HepG2 (cell line): ENCODE measurements at regions not wholly inside any gene's neighbourhood (a gene's known extent, or its start where the extent isn't known, plus 50 kb on each side); places are given as distances from the start of the nearest gene placed in this dataset.

Experiments
- ATAC-seq: fragments of 200-7000 bp; cut with Tn5 transposase; 3 replicates; pipeline ENCODE4 v1.9.1; 2020; ENCODE audit warnings: mild to moderate bottlenecking, moderate library complexity
- BruUV-seq: library from RNA; stranded (reverse); fragments of 400-500 nt; replicated peaks from 2 replicates; lab custom pipeline; 2021; lab: Mats Ljungman, UMichigan
- CTCF ChIA-PET: fragments of 300-600 bp; formaldehyde crosslinking; extraction: SDS; loops from one replicate; lab custom pipeline; 2021; ENCODE audit warnings: low total read pairs, inconsistent platforms, low intra/inter-chr PET ratio; lab: Yijun Ruan, JAX
- POLR2A ChIA-PET: fragments of 350-600 bp; sonication (Branson Sonifier 250); formaldehyde crosslinking; loops from one replicate; lab custom pipeline; 2020; ENCODE audit warnings: antibody characterized with exemption, inconsistent platforms; lab: Yijun Ruan, JAX
- DNase-seq: peaks from one replicate; pipeline ENCODE4 v3.0.0-alpha.2; 2015; ENCODE audit warnings: low spot score
- FAIRE-seq: peaks from 3 replicates; lab custom pipeline; 2011; peaks lifted over from hg19 to GRCh38; lab: Jason Lieb, UNC
- H2AFZ ChIP-seq: one replicate; pipeline ENCODE4 v1.6.1; 2011; ENCODE audit warnings: low read length, inconsistent platforms
- H3K27ac ChIP-seq: fragments of 300-600 bp; 3 replicates; pipeline ENCODE4 v1.8.0; 2011; ENCODE audit warnings: mixed run types, mild to moderate bottlenecking, mixed read lengths, low read length, inconsistent platforms; ENCODE audit not compliant: insufficient read depth; ENCODE audit errors: extremely low read length
- H3K27me3 ChIP-seq, 2 experiments: fragments of 200-600 bp in 1 of 2; 2 replicates in 1 of 2; 3 replicates in 1 of 2; pipeline versions ENCODE4 v1.6.0 to v1.8.0; 2011; ENCODE audit warnings: low read length in 2 of 2, mild to moderate bottlenecking in 2 of 2, moderate library complexity in 2 of 2, inconsistent platforms in 1 of 2; ENCODE audit not compliant: insufficient read depth in 2 of 2, control insufficient read depth in 1 of 2
- H3K36me3 ChIP-seq, 2 experiments: fragments of 200-600 bp in 1 of 2; replicated peaks in 1 of 2; 2 replicates in 1 of 2; 3 replicates in 1 of 2; pipeline versions ENCODE4 v1.5.1 to v1.8.0; 2011; ENCODE audit warnings: low read length in 2 of 2, inconsistent platforms in 1 of 2; ENCODE audit not compliant: insufficient read depth in 2 of 2, control insufficient read depth in 1 of 2
- H3K4me1 ChIP-seq: 2 replicates; pipeline ENCODE4 v1.5.1; 2012; ENCODE audit warnings: low read length, inconsistent platforms; ENCODE audit not compliant: insufficient read depth
- H3K4me2 ChIP-seq: 2 replicates; pipeline ENCODE4 v1.6.0; 2011; ENCODE audit warnings: low read depth, low read length, inconsistent platforms
- H3K4me3 ChIP-seq, 3 experiments: fragments of 200-600 bp in 1 of 3; sonication (generic), shearing (Covaris generic) in 1 of 3; replicated peaks in 1 of 3; 2 replicates each; pipeline ENCODE4 v1.5.1; 2011 to 2016; ENCODE audit warnings: low read length in 3 of 3, inconsistent platforms in 2 of 3, low read depth in 2 of 3, mild to moderate bottlenecking in 2 of 3, control low read depth in 1 of 3, mixed read lengths in 1 of 3; ENCODE audit not compliant: insufficient read depth in 1 of 3
- H3K79me2 ChIP-seq: one replicate; pipeline ENCODE4 v1.6.1; 2011; ENCODE audit warnings: low read length, inconsistent platforms; ENCODE audit not compliant: insufficient read depth
- H3K9ac ChIP-seq: 2 replicates; pipeline ENCODE4 v1.6.0; 2011; ENCODE audit warnings: mild to moderate bottlenecking, low read depth, low read length, inconsistent platforms; ENCODE audit not compliant: insufficient read depth
- H3K9me3 ChIP-seq: 2 replicates; pipeline ENCODE4 v1.5.1; 2012; ENCODE audit warnings: mild to moderate bottlenecking, low read length
- H4K20me1 ChIP-seq: 2 replicates; pipeline ENCODE4 v1.6.0; 2011; ENCODE audit warnings: inconsistent platforms, mild to moderate bottlenecking, low read length, moderate library complexity; ENCODE audit not compliant: insufficient read depth
- KMT2A ChIP-seq: sonication (generic); formaldehyde crosslinking; IDR thresholded peaks from 2 replicates; pipeline ENCODE4 v1.4.0; 2020; ENCODE audit warnings: missing genetic modification reagents
- MYC ChIP-seq: sonication (generic); formaldehyde crosslinking; IDR thresholded peaks from 2 replicates; pipeline ENCODE4 v1.9.0; 2021; ENCODE audit warnings: missing genetic modification reagents, borderline replicate concordance
- NFYB ChIP-seq: sonication (generic); formaldehyde crosslinking; IDR thresholded peaks from 2 replicates; pipeline ENCODE4 v1.4.0; 2020; ENCODE audit warnings: missing genetic modification reagents
- NR2F1 ChIP-seq, 2 experiments: fragments of 450-650 bp in 1 of 2; formaldehyde crosslinking in 1 of 2; IDR thresholded peaks; 2 replicates each; pipeline versions ENCODE4 v1.5.0 to v1.6.1; 2016 to 2020; ENCODE audit warnings: mild to moderate bottlenecking in 1 of 2, missing compliant biosample characterization in 1 of 2, missing genetic modification reagents in 1 of 2, moderate library complexity in 1 of 2
- SALL2 ChIP-seq: sonication (generic); formaldehyde crosslinking; IDR thresholded peaks from 2 replicates; pipeline ENCODE4 v1.8.1; 2023; ENCODE audit warnings: mild to moderate bottlenecking, missing genetic modification reagents, inconsistent platforms
- SIN3A ChIP-seq: IDR thresholded peaks from 2 replicates; pipeline ENCODE4 v1.6.1; 2011; ENCODE audit warnings: low read depth, mild to moderate bottlenecking, control low read depth, low read length, borderline replicate concordance
- TP53 ChIP-seq: sonication (generic); formaldehyde crosslinking; conservative IDR thresholded peaks from 2 replicates; pipeline ENCODE4 v1.4.0; 2020; ENCODE audit warnings: missing genetic modification reagents
- ZNF678 ChIP-seq: sonication (generic); formaldehyde crosslinking; IDR thresholded peaks from 2 replicates; pipeline ENCODE4 v1.4.0; 2020; ENCODE audit warnings: mild to moderate bottlenecking, missing genetic modification reagents
- ZNF841 ChIP-seq: sonication (generic); formaldehyde crosslinking; IDR thresholded peaks from 2 replicates; pipeline ENCODE4 v1.8.1; 2023; ENCODE audit warnings: missing genetic modification reagents, borderline replicate concordance
- ZNF891 ChIP-seq: sonication (generic); formaldehyde crosslinking; IDR thresholded peaks from 2 replicates; pipeline ENCODE4 v1.5.0; 2020; ENCODE audit warnings: mild to moderate bottlenecking, missing genetic modification reagents
- WGBS: methylation state at CpG from one replicate; pipeline ENCODE4 v1.1.6; 2017; ENCODE audit warnings: low lambda C conversion rate; 5-methylcytosine and 5-hydroxymethylcytosine counted together
- in situ Hi-C: cut with HindIII; loops from 2 replicates; pipeline ENCODE4 v1.10.0; 2017; ENCODE audit warnings: low pct_unique_long_range_greater_than_20kb; ENCODE audit not compliant: extremely low pct_ligation_motif_present
- intact Hi-C: fragments of 100-400 bp; cut with micrococcal nuclease; formaldehyde crosslinking; loops from one replicate; pipeline ENCODE4 v1.10.0; 2022; ENCODE audit not compliant: unreplicated experiment
- TF ChIP-seq, protein P1 (sequence below): sonication (generic); formaldehyde crosslinking; IDR thresholded peaks from 2 replicates; pipeline ENCODE4 v1.4.0; 2020; ENCODE audit warnings: missing genetic modification reagents
- TF ChIP-seq, protein P2 (sequence below): IDR thresholded peaks from 2 replicates; pipeline ENCODE4 v1.6.1; 2012; ENCODE audit warnings: inconsistent platforms
- TF ChIP-seq, protein P3 (sequence below): sonication (generic); formaldehyde crosslinking; IDR thresholded peaks from 2 replicates; pipeline ENCODE4 v1.4.0; 2020; ENCODE audit warnings: missing genetic modification reagents, borderline replicate concordance

DNA sequence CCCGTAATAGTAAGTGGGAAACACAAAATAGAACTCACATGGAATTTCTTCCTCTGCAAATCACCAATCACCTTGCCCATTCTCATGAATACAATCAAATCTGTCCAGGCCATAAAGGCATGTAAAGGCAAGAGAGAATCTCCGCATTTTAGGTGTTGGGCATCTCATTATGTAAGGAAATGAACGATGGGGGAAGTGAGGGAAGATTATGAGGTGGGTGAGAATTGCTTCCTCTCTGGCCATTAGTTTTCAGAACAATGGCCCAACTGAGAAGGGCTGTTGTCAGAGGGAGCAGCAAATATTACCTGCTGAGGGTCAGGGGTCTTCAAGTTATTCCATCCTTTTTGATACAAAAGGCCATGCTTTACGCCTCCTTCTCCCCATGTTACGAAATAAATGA is 455.1 kb downstream of the ARHGEF28 start:
- no peaks in the 10 kb centered on the region for H4K20me1 ChIP-seq
- H3K79me2 ChIP-seq = no peaks in the 10 kb centered on the region
- peaks cover 1 to 18% of the 10 kb centered on the region in 2 experiments; a peak in 3 of 5 replicates for H3K27me3 ChIP-seq
- no peak overlapping the region for H3K9ac ChIP-seq
- no peak for ATAC-seq
- DNase-seq = no peak
- intact Hi-C loops = no loop called here
- H3K27ac ChIP-seq = no peak overlapping the region
- CTCF ChIA-PET = no interaction called here
- WGBS = 21% methylated on average over 5 of the region's 5 CpGs
- TF ChIP-seq, protein P1, sequence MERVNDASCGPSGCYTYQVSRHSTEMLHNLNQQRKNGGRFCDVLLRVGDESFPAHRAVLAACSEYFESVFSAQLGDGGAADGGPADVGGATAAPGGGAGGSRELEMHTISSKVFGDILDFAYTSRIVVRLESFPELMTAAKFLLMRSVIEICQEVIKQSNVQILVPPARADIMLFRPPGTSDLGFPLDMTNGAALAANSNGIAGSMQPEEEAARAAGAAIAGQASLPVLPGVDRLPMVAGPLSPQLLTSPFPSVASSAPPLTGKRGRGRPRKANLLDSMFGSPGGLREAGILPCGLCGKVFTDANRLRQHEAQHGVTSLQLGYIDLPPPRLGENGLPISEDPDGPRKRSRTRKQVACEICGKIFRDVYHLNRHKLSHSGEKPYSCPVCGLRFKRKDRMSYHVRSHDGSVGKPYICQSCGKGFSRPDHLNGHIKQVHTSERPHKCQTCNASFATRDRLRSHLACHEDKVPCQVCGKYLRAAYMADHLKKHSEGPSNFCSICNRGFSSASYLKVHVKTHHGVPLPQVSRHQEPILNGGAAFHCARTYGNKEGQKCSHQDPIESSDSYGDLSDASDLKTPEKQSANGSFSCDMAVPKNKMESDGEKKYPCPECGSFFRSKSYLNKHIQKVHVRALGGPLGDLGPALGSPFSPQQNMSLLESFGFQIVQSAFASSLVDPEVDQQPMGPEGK (CRISPR knock-in tag) = no peak
- no peak for TF ChIP-seq ZNF841 (CRISPR knock-in tag)
- TF ChIP-seq, protein P2, sequence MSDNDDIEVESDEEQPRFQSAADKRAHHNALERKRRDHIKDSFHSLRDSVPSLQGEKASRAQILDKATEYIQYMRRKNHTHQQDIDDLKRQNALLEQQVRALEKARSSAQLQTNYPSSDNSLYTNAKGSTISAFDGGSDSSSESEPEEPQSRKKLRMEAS = no peak
- no peak overlapping the region for H3K4me3 ChIP-seq
- POLR2A ChIA-PET = no interaction called here
- H3K9me3 ChIP-seq = no peaks in the 10 kb centered on the region
- no peak overlapping the region for H3K4me2 ChIP-seq
- no peak overlapping the region for H2AFZ ChIP-seq
- H3K36me3 ChIP-seq = no peaks in the 10 kb centered on the region
- H3K4me1 ChIP-seq = no peaks in the 10 kb centered on the region
- in situ Hi-C loops = no loop called here
- no peak for FAIRE-seq
- BruUV-seq = no TSS peak

DNA sequence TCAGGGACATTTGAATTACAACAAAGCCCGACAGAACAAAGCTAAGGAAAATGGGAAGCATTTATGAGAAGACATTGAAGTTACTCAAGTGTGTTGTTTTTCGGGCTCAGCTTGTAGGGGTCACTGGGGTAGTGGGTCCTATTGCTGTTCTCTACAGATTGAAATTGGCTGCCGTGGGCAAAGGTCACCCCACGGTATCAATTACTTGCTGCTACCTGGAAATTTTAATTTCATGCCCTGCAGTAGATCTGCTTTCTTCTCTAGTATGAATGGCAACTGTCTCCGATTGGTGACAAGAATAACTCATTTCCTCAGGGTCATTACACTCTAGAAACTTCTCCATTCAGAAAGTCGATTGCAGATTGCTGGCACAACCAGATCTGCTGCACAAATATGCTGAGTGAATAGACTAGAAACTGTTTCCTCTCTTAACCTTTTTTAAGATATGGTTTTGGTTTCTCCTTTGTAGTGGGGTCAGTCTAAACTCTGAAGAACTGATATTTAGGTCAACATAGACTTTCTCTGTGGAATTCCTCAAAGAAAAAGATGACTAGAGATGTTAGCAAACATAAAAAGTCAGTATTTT is 454.1 kb downstream of the ARHGEF28 start:
- DNase-seq (no peak), FAIRE-seq (no peak), ATAC-seq (no peak)
- ChIA-PET POLR2A (no interaction called here), CTCF (no interaction called here)
- no peak overlapping the region for H3K9ac ChIP-seq
- H3K4me2 ChIP-seq = no peak overlapping the region
- H3K27me3 ChIP-seq = peaks cover 1 to 18% of the 10 kb centered on the region in 2 experiments; a peak in 3 of 5 replicates
- H3K27ac ChIP-seq = no peak overlapping the region
- no TSS peak for BruUV-seq
- intact Hi-C loops = no loop called here
- no peaks in the 10 kb centered on the region for H3K4me1 ChIP-seq
- 28% methylated on average over 6 of the region's 6 CpGs for WGBS
- H3K36me3 ChIP-seq = no peaks in the 10 kb centered on the region
- in situ Hi-C loops = no loop called here
- no peaks in the 10 kb centered on the region for H3K9me3 ChIP-seq
- no peak overlapping the region for H3K4me3 ChIP-seq
- no peaks in the 10 kb centered on the region for H4K20me1 ChIP-seq
- H2AFZ ChIP-seq = no peak overlapping the region
- H3K79me2 ChIP-seq = no peaks in the 10 kb centered on the region
- TF ChIP-seq TP53 (no peak), MYC (CRISPR knock-in tag) (no peak), NR2F1 (CRISPR knock-in tag; IDR thresholded peaks at IDR 0.05) (no peak), ZNF891 (no peak), ZNF678 (no peak), SALL2 (no peak), KMT2A (CRISPR knock-in tag) (no peak), NFYB (no peak), SIN3A (no peak)
- TF ChIP-seq, protein P3, sequence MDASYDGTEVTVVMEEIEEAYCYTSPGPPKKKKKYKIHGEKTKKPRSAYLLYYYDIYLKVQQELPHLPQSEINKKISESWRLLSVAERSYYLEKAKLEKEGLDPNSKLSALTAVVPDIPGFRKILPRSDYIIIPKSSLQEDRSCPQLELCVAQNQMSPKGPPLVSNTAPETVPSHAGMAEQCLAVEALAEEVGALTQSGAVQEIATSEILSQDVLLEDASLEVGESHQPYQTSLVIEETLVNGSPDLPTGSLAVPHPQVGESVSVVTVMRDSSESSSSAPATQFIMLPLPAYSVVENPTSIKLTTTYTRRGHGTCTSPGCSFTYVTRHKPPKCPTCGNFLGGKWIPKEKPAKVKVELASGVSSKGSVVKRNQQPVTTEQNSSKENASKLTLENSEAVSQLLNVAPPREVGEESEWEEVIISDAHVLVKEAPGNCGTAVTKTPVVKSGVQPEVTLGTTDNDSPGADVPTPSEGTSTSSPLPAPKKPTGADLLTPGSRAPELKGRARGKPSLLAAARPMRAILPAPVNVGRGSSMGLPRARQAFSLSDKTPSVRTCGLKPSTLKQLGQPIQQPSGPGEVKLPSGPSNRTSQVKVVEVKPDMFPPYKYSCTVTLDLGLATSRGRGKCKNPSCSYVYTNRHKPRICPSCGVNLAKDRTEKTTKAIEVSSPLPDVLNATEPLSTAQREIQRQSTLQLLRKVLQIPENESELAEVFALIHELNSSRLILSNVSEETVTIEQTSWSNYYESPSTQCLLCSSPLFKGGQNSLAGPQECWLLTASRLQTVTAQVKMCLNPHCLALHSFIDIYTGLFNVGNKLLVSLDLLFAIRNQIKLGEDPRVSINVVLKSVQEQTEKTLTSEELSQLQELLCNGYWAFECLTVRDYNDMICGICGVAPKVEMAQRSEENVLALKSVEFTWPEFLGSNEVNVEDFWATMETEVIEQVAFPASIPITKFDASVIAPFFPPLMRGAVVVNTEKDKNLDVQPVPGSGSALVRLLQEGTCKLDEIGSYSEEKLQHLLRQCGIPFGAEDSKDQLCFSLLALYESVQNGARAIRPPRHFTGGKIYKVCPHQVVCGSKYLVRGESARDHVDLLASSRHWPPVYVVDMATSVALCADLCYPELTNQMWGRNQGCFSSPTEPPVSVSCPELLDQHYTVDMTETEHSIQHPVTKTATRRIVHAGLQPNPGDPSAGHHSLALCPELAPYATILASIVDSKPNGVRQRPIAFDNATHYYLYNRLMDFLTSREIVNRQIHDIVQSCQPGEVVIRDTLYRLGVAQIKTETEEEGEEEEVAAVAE (CRISPR knock-in tag) = no peak
